Effector CD8-positive, alpha-beta T cell (primary cell): ENCODE measurements at regions not wholly inside any gene's neighbourhood (a gene's known extent, or its start where the extent isn't known, plus 50 kb on each side); places are given as distances from the start of the nearest gene placed in this dataset.
"Not testable (repeated sequence)": the region's sequence is repeated elsewhere in the genome, so short reads cannot be mapped to it uniquely, and the experiment has no call there.

Source experiments
- DNase-seq: peaks from one replicate; lab custom pipeline; 2025; lab: John Stamatoyannopoulos, UW

DNA sequence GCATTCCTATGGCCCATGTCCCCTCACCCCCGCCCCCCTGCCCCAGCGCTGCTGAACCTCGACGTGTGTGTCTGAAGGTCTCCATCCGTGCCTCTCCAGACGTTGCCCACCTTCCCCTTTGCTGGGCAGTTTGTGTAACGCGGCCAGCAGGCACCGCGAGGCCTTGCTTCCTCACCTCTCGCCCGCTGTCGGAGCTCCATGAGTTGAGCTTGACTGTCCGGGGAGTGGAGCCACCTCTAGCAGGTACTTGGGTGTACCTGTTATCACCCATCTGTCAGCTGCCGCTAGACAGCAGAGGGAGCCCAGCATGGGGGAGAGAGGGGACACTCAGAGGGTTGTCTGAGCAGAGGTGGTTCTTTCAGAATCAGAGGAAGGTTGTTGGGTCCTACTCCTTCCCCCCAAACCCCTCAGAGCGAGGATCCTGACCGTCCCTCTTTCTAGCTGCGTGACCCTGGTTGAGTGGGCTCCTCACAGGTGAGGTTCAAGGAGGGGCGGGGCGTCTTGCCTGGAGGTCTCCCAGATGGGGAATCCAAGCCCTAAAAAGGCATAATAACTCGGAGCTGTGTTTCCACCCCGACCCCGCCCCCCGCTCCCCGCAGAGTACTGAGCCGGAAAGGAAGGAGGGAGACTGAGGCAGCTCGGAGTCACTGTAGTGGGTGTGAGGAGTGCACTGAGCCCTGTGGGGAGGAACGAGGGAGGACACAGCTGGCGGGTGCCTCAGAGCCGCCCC, 184.7 kb downstream of the C9orf50 start:
- no peak for DNase-seq

DNA sequence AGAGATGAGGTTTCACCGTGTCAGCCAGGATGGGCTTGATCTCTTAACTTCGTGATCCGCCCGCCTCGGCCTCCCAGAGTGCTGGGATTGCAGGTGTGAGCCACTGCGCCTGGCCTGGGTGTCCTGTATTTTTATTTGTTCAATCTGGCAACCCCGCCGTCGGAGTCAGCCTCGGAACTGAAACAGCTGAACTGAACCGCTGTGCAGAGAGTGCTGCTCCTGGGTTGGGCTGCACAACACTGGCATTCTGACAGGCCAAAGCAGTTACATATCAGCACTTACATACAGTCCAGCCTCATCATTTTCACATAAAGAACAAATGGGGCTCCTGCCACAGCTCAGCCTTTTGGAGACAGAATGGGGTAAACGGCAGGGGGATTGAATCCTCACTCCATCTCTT, 185.6 kb downstream of the C9orf50 start:
- no peak for DNase-seq

DNA sequence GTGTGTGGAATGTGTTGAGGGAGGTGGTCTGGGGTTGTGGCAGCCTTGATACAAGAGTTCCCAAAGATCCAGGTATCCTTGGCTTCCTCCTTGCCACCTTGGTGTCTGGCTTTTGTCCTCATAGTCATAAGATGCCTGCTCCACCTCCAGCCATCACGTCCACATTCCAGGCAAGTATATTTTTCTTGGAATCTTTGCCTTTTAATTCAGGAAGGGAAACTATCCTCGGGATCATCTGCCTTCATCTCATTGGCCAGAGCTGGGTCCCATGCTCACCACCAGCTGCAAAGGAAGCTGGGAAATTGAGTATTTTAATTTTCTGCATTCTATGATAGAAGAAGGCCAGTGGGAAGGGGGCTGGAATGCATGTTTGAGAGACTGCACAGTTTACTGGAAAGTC, 186.7 kb downstream of the C9orf50 start:
- no peak for DNase-seq

DNA sequence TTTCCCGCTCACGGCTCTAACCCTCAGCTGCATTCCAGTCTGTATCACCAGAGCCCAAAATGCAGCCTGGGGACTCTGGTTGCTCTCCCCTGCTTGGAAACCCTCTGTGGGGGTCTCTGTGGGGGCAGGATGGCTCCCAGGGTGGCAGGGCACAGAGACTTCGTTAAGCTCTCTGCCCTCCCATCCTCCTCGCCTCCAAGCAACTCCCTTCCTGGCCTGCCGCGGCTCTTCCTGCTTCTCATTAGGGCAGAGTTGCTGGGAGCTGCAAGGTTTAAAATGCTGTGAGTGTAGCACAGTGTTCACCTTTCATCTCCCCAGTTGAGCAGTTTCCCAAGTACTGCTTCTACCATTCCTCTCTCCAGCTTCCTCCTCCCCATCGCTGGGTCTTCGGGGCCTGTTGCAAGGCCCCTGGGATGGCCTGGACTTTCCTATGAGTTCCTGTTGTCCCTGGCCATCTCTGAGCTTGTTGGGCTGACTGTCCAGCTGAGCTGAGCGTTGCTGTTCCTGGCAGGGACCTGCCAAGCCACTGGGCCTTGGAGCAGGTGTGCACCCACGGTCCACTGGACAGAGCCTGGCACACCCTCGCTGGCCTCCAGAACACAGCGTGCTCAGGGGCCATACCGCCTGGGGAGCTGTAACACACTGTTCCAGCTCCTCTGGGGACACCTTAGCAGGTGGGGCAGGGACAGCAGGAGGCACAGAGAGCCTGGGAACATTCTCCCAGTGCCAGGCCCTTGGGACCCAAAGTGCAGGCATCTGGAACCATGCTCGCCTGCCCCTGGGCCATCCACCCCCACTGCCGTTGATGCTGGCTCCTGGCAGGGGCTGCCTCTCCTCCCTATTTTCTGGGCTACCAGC, 188.4 kb downstream of the C9orf50 start:
- DNase-seq = no peak

DNA sequence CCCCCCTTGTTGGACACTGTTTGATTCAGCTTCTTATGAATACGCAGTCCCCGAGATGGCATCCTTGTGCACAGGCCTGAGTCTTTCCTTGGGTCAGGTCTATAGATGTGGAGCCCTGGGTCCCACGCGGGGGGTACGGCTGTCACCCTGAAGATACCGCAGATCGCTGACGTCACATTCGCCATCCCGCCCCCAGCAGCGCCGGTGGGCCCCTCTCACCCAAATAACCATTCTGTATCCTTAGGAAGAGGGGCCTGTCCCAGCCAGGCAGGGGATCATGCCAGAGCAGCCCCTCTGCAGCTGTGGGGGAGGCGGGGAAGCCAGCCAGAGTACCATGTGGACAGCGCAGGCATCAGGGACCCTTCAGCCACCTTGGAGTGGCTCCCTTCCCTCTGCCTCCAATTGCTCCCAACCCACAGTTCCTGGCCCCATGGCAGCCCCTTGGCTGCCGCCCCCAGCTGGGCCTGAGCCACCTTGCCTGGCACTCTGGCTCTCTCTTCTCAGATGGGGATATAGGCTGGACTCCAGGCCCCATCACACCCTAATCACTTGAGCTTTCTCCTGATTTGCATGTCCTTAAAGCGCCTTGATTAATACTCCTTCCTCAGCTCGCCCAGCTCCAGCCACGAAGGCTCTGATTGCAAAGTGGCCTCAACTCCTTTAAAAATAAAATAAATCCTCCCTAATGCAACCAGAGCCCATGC, 189.8 kb downstream of the C9orf50 start:
- DNase-seq = no peak

DNA sequence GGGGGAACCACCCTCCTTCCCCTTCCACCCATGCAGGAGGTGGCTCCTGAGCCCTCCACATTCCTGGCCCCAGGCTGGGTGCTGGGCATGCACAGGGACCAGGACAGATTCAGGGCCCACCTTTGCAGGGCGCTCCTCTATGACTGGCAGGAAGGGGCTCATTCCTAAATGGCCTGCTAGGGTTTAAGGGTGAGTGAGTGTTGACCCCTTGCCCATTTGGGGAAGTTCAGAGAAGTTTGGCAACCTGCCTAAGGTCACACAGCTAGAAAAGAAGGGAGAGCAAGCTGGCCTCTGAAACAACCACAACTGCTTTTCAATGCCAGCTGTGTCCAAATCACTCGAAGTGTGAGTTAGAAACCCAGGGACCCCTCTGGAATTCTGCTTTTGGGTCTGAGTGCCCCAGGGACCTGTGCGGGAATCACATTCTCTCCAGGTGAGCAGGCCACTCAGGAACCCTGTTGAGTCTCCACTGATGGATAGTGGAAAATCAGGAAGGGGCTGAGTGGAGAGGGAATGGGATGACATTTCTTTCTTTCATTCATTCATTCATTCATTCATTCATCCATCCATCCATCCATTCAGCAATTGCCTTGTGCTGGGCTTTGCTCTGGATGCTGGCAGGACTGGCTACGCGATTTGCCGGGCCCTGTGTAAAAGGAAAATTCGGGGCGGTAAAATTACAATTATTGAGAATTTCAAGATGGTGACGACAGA, 191.9 kb downstream of the C9orf50 start:
- no peak for DNase-seq

DNA sequence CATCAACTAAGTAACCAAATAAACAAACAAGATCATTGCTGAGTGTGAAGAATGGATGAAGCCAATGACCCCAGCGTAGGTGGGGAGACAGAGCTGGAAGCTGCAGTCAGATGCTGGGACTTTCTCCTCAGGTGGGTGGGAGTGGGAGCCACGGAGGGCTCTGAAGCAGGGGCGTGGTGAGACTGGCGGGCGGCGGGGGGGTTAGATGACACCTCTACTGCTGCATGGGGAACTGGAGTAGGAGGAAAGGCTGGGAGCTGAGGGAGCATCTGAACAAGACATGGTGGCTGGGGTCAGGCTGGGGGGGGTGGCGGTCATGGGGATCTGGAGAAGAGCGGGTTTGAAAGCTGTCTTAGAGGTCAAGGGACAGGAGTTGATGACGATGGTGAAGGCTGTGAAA, 193.8 kb downstream of the C9orf50 start:
- DNase-seq = no peak

DNA sequence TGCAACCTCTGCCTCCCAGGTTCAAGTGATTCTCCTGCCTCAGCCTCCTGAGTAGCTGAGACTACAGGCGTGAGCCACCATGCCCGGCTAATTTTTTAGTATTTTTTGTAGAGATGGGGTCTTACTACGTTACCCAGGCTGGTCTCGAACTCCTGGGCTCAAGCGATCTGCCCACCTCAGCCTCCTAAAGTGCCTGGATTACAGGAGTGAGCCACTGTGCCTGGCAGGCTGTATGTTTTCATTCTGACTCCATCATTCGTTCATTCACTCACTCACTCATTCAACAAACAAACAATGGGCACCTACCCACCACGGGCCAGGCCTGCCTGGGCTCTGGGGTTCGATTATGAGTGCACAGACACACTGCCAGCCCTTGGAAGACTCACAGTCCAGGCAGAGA, 197.1 kb downstream of the C9orf50 start:
- DNase-seq = not testable (repeated sequence)

DNA sequence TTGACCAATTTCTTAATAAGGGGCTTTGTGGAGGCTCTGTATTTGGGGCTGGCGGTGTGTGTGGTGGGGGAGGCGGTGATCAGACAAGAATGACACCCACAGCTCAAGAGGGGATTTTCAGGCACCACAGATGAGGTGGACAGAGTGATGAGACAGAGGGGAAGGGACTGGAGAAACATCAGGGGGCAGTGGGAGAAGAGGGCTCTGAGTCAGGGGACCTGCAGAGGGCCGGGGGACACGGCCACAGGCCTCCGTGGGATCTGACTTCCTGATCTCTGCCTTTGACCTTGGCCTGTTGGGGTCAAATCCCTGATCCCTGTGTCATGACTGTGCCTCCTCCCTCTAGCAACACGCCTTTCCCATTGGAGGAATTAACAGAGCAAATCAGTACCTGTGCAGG, 197.7 kb downstream of the C9orf50 start:
- no peak for DNase-seq

DNA sequence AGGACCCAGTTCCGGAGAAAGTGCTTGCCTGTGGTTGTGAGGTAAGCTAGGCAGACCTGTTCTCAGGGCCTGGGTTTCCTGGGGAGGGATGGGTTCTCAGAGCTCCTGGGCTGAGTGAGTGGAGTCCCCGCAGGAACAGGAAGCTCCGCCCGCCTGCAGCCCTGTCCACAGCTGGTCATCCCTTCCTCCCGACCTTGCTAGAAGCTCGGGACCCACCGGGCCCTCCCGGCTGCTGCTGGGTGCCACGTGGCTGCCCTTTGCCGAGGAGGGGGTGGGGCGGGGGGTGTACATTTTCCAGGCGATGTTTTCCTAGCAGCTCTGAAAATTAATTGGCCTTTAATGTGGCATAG, 198.1 kb downstream of the C9orf50 start:
- no peak for DNase-seq

DNA sequence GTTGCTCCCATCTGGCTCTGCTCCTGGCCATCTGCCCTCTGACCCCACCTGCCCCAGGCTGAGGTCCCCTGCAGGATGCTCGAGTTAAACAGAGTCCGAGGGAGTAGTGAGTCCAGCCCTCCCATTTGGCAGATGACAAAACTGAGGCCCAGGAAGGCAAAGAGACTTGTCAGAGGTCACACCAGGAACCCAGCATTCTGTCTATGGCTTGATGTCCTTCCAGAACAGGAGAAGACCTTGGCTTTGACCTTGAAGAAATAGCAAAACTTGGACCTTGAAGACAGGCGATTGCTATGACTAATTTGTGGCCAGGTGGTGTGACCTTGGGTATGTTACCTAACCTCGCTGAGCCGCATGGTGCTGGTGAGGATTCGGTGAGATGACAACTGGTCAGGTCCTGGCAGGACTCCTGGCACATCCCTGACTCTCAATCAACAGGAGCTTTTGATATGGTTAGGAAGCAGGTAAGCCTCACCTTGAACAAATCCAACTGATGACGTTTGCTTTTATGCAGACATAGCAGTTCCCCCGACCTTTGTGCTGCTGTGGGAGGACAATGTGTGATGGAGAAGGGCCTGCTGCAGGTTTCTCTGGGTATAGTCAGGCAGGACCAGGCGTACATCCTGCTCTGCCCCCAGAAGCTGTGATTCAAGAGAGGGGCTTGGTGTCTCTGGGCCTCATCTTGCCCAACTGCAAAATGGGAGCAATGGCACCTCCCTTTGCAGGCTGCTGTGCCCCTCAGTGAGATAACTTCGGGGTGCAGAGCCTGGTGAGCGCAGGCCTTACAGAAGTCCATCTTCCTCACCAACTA, 198.7 kb downstream of the C9orf50 start:
- no peak for DNase-seq

DNA sequence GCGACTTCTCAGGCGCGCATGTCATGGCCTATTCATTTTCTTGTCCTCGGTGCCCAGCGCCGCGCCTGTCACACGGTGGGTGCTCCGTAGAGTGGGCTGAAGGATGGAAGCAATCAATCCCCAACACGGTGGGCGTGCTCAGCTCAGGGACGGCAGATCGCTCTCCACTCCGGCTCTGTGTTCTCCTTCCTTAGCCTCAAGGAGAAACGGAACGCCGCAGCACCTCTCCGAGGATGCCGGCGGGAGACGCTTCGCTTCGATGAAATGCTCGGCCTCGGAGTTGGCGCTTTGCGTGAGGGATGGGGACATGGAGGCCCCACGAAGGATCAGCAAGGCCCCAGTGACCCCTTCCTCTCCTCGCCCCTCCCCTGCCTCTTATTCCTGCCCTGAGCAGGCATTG, 199.5 kb downstream of the C9orf50 start:
- no peak for DNase-seq

DNA sequence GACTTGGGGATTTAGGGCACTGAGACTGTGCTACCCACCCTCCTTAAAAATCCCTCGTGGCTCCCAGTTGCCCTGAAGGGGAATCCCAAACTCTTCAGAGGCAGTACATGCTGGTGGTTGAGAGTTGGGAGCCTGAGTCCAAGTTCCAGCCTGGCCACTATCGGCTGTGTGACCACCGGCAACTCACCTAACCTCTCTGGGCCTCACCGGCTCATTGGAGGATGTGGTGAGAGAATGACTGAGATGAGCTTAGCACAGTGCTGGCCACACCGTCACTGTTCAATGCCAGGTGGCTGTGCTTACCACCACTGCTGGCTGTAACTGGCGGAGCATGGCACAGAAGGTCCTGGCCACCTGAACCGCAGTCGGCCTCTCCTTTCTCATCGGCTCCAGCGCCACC, 200.2 kb downstream of the C9orf50 start:
- DNase-seq = no peak

DNA sequence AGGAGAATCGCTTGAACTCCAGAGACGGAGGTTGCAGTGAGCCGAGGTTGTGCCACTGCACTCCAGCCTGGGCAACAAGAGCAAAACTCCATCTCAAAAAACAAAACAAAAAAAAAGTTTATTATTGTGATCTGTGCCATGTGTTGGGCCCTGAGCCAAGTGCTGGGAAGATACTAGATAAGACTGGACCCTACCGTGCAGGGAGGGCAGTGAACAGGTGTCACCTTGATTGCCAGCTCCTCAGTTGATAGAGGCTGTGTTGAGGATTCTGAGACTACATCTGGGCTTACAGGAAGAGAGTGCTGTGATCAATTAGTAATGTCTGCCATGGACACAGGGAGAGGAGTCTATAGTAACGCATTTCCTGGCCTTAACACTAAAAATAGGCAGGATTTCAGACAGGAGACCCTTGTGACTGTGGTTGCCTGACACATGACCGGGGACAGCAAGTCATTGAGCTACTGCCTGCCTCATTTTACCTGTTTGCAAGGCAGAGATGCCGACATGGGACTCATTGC, 201.5 kb downstream of the C9orf50 start:
- DNase-seq = no peak

DNA sequence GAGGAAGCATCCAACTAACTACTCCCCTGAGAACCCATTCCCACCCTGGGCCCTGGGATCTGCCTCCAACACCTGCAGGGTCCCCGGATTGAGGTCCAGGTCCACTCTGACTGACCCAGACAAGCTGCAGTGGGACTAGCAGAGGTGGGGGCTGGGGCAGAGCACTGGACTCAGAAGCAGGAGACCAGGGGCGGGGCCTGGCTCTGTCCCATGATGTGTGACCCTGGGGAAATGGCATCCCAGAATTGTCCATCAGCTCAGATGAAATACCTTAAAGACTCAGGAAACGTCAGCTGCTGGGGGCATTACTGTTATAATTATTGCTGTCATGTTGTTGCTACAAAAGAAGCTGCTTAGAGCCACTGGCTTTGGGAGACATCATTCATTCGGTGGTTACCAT, 202.4 kb downstream of the C9orf50 start:
- no peak for DNase-seq

DNA sequence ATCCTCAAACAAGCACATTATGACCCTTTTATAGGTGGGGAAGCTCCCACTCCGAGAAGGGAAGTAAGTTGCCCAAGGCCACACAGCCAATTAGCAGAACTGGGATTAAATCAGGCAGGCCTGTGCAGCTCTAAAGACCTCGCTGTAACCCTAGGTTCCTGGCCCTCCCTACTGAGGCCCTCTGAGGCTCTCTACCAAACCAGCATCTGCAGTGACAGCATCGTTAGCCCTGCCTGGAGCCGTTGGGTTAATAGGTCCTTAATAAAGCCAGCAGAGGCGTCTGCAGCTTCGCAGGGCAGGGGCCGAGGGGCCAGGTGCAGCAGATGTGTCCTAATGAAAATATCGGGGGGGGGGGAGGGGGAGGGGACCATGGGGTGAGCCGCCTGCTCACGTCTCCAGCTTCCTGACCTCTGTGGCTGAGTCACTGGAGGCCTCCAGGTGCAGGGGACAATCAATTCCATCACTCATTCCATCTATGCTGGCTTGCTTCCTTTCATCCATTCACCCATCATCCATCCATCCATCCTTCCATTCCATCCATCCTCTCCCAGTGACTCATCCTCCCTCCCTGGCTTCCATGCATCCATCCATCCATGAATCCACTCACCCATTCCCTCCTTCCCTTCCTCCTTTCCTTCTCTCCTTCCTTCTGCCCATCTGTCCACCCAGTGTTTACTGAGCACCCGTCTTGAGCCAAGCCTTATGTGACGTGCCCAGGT, 203.9 kb downstream of the C9orf50 start:
- no peak for DNase-seq

DNA sequence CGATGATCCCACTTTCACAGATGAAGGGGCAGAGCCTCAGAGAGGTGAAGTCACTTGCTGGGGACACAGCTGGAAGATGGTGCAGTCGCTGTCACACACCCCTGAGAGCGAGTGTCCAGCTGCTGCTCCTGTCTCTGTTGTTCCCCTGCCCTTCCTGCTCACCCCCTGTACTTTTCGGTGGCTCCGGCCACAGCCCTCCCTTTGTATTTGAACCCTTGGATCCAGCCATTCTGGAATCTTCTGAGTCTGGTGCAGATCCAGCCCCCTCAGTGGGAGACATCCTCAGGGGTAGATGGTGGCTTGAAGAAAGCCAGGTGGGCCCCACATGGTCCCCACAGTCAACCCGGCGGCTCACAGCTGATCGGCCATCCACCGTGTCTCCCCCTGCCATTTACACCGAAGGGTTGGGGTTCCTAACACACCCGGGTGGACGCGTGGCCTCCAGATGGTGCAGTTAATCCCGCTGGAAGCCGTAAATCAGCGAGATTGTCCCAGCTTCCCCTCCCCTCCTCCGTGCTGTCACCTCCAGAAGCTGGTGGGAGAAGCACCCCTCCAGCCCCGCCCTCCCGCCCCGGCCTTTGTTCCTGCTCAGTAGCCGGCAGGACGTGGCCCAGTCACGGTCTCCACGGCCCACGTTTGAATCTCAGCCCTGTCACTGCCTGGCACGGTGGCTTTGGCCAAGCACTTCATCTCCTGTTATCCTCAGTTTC, 204.8 kb downstream of the C9orf50 start:
- no peak for DNase-seq

DNA sequence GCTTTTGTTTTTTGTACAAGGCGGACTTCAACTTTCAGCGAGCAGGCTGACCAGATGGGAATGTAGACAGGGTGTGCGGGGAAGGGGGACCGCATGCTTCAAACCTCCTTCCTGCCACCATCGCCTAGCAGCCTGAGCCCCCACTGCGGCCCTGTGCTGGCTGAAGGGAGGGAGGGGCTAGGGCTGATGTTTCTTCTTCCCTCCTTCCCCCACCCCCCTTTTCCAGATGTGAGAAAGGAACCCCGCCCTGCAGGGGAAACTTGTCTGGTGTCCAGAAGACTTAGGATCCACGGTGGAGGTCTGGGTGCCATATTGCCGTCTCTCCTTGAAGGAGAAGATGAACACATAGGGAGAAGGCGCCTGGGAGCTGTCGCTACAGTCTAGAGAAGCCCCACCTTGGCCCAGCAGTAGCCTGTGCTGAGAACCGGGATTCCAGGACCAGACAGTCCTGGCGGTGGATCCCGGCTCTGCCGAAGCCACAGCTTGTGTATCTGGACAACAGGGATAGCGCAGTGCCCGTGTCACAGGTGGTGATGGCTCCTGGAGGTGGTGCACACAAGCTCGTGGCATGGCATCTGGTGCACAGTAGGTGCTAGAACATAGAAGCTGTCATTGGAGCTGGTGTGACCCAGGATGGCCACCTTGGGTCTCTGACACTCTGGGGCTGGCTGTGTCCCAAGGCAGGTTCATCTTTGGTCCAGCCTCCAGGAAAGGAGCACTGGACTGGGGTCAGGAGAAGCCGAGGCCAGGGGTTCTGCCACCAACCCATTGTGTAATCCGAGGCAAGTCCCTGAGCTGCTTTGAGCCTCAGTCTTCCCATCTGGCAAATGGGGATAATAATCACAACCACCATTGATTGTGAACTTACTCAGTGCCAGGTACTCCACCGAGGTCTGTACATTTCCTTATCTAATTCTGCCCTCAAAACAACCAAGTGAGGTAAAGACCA, 205.6 kb downstream of the C9orf50 start:
- no peak for DNase-seq
